SH-SY5Y (cell line): ENCODE measurements at regions not wholly inside any gene's neighbourhood (a gene's known extent, or its start where the extent isn't known, plus 50 kb on each side); places are given as distances from the start of the nearest gene placed in this dataset.

Experiments
- GATA2 ChIP-seq: IDR thresholded peaks from 2 replicates; pipeline ENCODE4 v1.6.1; 2011; ENCODE audit warnings: mild to moderate bottlenecking, low read depth, low read length
- GATA3 ChIP-seq: IDR thresholded peaks from 2 replicates; pipeline ENCODE4 v1.6.1; 2011; ENCODE audit warnings: low read depth, mild to moderate bottlenecking, low read length, moderate library complexity

GRCh38 chrX:98627645-98628044 is 1743.9 kb downstream of the RPA4 start:
- TF ChIP-seq GATA2 = no peak
- no peak for TF ChIP-seq GATA3
